DMS153 (cell line): ENCODE measurements at regions not wholly inside any gene's neighbourhood (a gene's known extent, or its start where the extent isn't known, plus 50 kb on each side); places are given as distances from the start of the nearest gene placed in this dataset.
"Not testable (repeated sequence)": the region's sequence is repeated elsewhere in the genome, so short reads cannot be mapped to it uniquely, and the experiment has no call there.

Experiments
- DNase-seq: peaks from one replicate; lab custom pipeline; 2025; lab: John Stamatoyannopoulos, UW

DNA sequence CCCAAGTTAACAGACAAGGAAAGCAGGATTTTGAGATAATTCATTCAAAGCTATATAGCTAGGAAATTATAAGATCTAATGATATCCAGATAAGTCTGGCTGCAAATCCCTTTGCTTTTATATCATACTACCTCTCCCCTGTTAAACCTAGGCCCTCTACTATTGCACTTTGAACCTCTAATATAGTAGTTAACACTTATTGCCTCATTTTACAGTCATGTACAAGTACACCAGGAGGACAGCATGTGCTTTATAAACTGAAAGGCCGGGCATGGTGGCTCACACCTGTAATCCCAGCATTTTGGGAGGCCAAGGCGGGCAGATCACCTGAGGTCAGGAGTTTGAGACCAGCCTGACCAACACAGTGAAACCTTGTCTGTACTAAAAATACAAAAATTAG, 234.4 kb upstream of the EDNRA start:
- DNase-seq = not testable (repeated sequence)

DNA sequence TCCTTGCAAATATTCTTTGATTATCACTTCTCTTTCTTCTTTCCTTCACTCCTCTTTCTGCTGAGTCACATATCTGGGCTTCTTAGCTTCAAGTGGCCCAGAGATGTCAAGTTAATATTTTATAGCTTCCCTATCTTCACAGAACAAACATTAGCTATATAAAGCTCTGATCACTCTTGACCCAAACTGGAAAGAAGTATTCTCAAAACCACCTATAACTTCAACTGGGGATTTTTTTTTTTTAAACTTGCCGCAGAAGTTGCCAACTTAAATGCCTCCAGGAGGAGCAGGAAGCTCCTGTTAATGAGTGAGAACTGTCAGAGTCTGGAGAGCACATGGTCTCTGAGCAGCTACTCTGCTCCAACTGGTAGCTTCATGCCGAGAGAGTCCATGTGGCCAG, 233.3 kb upstream of the EDNRA start:
- DNase-seq = no peak

DNA sequence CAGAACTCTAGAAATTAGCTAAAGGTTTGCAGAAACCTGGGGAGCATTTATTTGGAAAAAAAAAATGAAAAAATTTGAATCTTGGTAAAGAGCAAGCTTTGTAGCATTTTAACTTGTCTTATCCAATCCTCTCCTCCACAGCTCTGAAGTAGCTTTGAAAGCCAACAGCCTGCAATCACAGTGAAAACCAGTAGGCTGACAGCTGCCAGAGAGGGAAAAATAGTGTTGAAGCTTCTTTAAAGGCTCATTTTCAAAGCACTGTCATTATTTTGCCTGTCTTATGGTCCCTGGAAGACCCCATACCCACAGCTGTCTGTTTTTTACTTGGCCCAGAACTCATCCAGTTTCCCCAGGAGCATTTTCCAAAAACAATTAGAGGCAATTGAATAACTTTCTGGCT, 230.8 kb upstream of the EDNRA start:
- no peak for DNase-seq

DNA sequence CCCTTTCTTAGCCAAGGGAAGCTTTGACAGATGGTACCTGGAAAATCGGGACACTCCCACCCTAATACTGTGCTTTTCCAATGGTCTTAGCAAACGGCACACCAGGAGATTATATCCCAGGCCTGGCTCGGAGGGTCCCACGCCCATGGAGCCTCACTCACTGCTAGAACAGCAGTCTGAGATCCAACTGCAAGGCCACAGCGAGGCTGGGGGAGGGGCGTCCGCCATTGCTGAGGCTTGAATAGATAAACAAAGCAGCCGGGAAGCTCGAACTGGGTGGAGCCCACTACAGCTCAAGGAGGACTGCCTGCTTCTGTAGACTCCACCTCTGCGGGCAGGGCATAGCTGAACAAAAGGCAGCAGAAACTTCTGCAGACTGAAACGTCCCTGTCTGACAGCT, 225.6 kb upstream of the EDNRA start:
- not testable (repeated sequence) for DNase-seq

DNA sequence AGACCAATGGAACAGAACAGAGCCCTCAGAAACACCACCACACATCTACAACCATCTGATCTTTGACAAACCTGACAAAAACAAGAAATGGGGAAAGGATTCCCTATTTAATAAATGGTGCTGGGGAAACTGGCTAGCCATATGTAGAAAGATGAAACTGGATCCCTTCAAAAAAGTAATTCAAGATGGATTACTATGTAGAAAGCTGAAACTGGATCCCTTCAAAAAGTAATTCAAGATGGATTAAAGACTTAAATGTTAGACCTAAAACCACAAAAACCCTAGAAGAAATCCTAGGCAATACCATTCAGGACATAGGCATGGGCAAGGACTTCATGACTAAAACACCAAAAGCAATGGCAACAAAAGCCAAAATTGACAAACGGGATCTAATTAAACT, 221.6 kb upstream of the EDNRA start:
- DNase-seq = not testable (repeated sequence)

DNA sequence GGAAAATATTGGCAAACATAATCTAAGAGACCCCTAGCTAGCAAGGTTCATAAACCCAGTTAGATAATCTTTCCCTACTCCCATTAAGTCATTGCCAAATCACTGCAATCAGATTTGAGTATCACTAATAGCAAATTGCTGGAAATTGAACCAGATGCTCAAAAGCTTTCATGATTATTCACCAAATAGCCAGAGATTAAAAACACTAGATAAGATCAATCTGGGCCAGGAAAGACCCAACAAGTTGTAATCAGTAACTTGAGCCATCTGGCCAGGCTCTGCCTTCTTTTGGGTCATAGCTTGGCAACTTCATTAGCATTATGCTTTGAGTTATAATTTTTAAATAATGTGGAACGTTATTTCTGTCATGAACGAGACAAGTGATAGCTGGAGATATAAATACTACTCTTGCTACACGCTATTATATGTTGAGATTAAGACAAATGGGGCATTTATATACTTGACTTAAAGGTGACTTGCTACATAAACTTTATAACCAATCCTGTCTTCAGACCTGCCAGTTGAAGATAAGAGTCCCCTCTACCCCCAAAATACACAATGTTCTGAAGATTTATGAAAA, 196.6 kb upstream of the EDNRA start:
- no peak for DNase-seq

DNA sequence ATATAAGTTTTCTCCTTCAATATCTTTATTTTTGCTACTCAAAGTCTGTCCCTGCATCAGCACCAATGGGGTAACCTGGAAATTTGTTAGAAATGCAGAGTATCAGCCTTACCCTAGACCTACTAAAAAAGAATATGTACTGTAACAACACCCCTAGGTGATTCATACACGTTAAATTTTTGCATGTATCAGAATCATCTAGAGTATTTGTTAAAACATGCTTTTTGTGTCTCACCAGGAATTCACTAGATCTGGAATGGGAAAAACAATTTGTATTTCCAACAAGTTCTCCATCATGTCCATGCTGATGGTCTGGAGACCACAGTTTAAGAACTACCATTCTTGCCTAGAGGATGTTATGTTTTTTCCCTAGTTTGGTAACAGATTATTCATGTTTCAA, 196.0 kb upstream of the EDNRA start:
- no peak for DNase-seq

DNA sequence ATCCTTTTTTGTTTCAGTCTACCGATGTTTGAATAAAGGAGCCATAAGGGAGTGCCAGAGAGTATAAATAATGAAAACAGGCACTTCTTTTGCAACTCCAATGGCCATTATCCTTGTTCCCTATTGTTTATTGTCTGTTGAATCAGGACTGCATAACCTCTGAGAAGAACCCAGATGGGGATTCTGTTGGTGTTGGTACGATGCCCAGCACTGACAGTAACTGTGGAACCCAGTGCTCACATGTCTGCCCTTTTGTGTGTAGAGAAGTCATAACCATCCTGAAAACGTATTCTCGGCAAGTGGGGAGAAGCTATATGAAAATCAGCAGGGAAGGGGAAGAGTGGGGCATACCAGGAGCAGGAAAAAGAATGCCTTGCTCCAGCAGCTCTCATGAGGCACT, 195.1 kb upstream of the EDNRA start:
- DNase-seq = no peak

DNA sequence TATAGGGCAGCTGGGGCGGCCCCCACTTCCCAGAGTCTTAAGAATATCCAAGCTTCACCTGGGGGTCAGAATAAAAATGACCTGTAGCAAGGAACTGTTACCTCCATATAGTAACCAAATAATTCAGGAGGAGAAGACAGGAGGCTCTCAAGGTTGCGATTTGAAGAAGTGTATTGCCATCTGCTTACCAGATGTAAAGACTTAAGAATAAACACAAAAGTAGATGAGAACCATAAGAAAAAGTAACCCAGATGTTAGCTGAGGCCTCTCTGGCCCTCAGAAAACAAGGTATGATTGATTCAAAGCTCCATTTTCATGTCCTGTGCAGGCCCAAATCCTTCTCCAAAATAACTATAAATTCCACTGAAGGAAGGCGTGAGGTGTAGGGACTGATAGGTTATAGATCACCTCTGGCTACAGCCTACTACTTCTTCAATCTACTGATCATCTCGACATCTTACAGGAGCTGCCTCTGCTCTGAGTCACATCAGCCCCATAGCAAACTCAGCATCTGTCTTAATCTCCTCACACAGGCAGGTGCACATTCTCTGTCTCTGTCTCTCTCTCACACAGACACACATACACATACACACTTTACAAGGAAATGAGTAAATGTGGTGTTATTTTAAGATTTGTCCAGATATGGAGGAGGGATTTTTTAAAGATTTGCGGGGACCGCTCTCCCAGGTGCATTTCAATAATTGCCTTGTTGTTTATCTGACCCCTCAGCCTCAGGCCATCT, 193.9 kb upstream of the EDNRA start:
- DNase-seq = no peak

DNA sequence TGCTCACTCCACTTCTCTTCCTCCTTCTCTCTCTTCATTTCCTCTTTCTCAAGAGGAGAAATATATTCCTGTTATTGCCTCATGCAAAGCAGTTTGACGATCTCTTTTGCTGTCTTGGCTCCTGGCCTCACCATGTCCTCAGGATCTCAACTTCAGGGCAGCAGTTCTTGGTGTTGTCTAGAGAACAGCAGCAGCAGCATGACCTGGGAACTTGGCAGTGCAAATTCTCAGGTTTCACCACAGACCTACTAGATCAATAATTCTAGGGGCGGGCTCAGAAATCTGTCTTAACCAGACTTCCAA, 193.4 kb upstream of the EDNRA start:
- DNase-seq = no peak

DNA sequence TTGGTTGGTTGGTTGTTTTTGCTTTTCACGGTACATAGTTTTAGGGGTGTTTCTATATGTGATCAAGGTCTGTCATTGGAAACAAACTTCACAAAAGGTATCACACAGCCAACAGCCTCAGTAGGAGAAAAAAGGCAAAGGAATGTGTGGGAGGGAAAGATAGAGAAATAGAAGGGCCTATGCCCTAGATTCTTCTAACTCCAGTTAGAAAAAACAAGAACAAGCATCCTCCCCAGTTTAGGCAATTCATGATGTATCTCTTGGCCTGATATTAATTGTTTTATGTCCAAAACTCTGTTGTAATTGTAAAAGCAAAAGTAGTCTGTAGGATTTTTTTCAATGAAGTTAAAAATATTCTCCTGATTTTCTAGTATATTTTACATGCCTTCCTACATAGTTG, 192.4 kb upstream of the EDNRA start:
- no peak for DNase-seq

DNA sequence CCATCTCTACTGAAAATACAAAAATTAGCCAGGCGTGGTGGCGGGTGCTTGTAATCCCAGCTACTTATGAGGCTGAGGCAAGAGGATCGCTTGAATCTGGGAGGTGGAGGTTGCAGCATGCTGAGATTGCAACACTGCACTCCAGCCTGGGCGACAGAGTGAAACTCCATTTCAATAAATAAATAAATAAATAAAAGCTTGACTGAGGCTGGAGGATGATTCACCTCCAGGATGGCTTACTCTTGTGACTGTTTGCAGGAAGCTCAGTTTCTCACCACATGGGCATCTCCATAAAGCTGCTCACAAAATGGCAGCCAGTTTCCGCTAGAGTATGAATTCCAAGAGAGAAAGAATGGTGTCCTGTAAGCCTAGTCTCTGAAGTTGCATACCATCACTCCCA, 191.7 kb upstream of the EDNRA start:
- DNase-seq = no peak

DNA sequence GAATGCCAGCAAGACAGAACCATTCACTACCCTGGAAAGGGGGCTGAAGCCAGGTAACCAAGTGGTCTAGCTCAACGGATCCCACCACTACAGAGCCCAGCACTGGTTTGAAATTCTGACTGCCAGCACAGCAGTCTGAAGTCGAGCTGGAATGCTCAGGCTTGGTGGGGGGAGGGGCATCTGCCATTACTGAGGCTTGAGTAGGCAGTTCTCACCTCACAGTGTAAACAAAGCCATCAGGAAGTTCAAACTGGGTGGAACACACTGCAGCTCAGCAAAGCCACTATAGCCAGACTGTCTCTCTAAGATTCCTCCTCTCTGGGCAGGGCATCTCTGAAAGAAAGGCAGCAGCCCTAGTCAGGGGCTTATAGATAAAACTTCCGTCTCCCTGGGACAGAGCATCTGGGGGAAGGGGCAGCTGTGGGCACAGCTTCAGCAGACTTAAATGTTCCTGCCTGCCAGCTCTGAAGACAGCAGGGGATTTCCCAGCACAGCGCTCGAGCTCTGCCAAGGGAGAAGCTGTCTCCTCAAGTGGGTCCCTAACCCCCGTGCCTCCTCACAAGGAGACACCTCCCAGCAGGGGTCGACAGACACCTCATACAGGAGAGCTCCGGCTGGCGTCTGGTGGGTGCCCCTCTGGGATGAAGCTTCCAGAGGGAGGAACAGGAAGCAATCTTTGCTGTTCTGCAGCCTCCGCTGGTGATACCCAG, 188.1 kb upstream of the EDNRA start:
- peak; percentile 44 for DNase-seq

DNA sequence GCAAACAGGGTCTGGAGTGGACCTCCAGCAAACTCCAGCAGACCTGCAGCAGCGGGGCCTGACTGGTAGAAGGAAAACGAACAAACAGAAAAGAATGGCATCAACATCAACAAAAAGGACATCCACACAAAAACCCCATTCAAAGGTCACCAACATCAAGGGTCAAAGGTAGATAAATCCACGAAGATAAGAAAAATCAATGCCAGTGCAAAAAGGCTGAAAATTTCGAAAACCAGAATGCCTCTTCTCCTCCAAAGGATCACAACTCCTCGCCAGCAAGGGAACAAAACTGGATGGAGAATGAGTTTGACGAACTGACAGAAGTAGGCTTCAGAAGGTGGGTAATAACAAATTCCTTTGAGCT, 187.6 kb upstream of the EDNRA start:
- not testable (repeated sequence) for DNase-seq

DNA sequence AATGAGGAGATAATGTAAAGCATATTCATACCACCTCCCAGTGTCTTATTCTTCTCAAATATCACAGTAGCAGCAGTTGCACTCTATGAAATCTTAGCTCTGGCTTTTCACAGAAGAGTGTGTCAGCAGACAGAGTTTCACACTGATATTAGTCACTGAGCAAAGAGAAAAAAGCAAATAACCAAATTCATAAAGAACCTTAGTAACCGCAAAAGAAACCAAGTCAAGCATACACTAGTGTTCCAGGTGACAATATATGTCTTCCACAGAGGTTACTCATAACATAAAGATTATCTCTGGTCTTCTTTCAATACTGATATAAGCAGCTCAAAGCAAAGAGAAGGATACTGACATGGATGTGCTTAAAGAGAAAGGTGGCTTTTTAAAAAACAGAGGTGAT, 181.7 kb upstream of the EDNRA start:
- no peak for DNase-seq

DNA sequence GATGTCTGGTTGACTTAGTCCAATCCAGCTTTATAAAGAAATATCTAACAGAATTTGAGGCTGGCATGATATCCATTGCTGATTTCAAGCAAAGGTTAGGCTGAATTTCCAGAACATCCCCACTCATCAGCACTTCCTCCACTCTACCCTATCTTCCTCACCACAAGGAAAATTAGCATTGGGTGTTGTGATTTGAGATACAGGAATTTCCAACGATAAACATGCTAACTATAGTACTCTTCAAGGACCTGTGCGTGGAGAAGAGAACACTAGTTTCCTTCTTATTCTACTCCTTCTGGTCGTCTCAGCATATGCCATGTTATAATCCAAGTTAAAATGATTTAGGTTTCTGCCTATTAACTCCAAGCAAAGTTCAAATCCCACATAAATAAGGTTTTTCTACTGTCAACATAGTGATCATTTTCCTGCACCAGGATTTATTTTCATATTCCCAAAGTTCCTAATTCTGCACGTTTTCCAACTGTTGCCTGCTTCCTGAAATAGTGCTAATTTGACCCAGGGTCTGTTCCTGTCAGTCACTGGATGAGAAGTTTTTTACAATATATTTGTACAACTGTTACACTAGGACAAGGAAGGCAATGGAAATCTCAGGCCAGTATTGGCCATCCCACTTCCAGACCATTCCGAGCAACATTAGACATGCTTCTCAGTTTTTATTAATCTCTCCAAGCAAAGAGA, 177.6 kb upstream of the EDNRA start:
- no peak for DNase-seq

DNA sequence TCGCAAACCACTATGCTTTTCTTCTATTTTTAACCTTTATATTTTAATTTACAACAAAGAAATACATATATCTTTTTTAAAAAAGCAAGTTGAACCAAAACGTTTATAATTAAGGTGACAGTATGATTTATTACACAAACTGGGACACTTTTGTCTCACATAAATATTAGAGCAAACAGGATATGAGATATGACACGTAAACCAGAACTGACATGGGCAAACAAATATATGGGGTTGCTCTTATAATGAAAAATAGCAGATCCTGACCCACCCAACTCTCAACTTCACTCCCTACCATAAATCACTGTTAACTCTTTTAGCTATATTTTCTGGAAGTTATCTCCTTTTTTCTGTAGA, 177.0 kb upstream of the EDNRA start:
- no peak for DNase-seq

DNA sequence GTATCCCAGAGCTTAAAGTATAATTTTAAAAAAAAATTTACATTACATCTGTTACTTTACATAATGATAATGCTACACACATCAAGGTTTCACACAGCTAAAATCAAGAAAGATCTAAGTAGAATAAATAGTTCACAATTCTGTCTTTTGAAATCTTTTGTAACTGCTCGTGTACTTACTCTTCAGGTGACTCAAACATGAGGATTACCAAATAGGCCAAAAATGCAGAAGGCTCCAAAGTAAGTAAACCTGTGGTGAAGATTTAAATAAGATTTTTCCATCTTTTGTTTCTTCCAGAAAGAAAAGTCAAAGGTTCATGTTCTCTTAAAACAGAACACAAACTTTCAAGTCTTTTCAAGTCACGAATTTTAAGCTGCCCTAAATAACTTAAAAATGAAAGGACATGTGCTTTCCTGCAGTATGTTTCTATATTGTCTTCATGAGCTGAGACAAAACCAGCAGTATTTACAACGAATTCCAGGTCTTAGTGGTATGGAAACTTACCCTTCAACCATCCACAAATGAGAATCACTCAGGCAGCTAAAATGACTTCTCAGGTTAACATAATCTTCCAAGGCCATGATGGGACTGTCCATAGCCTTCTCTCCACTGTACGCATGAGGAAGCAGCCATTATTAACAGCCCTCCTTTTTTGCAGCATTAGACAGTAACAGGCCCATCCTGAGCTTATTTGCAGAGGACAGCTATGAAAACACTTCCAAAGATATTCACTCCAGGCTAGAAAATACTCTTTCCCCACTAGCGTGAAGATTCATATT, 172.8 kb upstream of the EDNRA start:
- DNase-seq = no peak

DNA sequence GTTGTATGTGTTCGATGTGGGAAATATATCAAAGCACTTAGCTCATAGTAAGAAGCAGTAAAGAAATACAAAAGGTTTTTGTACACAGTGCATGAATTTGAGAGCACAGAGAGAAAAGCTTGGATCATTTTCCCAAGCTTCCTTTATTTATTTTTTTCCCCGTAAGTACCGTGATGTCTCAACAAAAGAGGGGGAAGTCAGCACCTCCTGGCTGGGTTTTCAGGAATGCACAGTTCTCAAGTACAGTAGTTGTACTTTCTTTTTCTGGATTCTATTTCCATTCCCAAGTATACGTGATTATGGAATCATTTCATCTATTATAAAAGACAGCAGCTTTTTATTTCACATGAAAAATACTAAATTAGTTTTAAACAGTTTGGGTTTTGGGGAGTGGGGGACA, 171.5 kb upstream of the EDNRA start:
- no peak for DNase-seq

DNA sequence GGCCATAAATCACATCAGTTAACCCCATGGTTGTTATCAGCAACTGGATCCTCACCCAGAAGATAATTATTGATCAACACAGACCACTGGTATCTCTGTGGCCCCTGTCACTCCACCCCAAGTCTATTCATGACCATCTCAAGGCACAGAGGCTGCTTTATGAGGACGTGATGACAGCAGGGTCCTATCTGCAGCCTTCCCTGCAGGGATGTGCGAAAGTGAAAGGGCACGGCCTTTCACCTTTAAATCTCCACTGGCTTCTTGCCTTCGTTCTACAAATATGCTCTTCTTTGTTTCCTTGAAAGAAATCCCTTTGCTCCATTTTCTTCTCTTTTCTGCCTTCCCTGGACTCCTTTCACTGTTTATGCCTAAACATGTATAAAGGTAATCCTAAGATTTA, 170.6 kb upstream of the EDNRA start:
- no peak for DNase-seq

DNA sequence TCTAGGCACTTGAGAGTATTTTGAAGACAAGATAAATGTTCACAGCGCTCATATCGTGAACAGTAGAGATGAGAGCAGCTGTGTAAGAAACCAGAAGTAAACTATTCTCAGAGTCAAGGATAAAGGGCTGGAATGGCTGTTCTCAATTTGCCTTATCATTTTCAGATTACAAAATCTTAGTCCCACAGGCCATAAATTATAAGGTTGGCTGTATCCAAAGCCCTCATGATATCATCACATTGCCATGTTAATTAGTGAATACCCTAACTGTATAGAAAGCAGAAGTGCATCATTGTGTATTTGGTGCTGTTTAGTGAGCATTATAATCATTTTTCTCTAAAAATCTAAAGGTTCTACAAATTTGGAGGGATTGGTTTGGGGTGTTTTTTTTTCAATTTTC, 168.9 kb upstream of the EDNRA start:
- no peak for DNase-seq

DNA sequence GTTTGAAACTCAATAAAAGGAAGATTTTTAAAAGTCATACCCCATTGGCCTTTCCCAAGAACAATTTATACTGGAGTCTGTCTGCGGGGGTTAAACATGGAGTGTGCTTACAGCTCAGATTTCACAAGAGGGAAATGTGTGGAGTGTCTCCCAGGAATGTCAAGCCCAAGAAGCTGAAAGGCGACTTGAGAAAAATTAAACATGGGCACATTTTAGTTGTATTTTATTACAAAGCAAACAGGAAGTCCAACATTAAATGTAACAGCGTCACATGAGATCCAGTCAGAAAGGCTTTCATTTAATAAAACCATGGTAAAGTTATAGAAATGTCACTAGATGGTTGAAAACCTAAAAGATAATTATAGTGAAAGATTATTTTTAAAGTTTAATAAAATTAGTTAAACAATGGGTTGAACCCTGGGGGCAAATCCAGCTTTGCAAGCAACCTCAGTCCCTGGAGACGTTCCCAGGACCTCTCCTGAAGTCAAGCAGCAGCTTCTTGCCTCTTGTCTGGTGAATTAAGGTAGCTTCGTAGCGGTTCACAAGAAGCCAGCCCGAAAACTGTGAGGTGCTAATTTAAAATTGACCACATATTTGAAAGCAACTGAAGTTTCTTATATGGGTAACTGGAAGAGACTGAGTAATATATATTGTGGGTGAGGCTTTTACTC, 168.4 kb upstream of the EDNRA start:
- DNase-seq = no peak
